K562 (cell line): ENCODE measurements at regions not wholly inside any gene's neighbourhood (a gene's known extent, or its start where the extent isn't known, plus 50 kb on each side); places are given as distances from the start of the nearest gene placed in this dataset.

ENCODE experiments used
- ATAC-seq: fragments of 200-7000 bp; cut with Tn5 transposase; 3 replicates; pipeline ENCODE4 v1.9.1; 2020; ENCODE audit warnings: moderate library complexity
- BruUV-seq: library from RNA; stranded (reverse); fragments of 400-500 nt; replicated peaks from 2 replicates; lab custom pipeline; 2021; lab: Mats Ljungman, UMichigan
- CTCF ChIA-PET: fragments of 300-600 bp; formaldehyde crosslinking; extraction: SDS; loops from one replicate; lab custom pipeline; 2021; ENCODE audit warnings: low intra/inter-chr PET ratio; lab: Yijun Ruan, JAX
- POLR2A ChIA-PET: fragments of 300-600, 350-650 bp; sonication (Branson Sonifier 250); formaldehyde crosslinking; extraction: SDS; loops from one replicate; lab custom pipeline; 2021; ENCODE audit warnings: antibody characterized with exemption, inconsistent platforms; lab: Yijun Ruan, JAX
- DNase-seq, 4 experiments: peaks; one replicate each; pipeline versions ENCODE4 v3.0.0 to v3.0.0-alpha.2; 2011 to 2018; ENCODE audit warnings: low spot score in 3 of 4, mixed read lengths in 3 of 4; ENCODE audit errors: extremely low read depth in 1 of 4
- FAIRE-seq: peaks from 2 replicates; lab custom pipeline; 2011; peaks lifted over from hg19 to GRCh38; lab: Jason Lieb, UNC
- H2AFZ ChIP-seq: 2 replicates; pipeline ENCODE4 v1.6.0; 2011; ENCODE audit warnings: low read depth, low read length, control low read depth, inconsistent platforms
- H3K27ac ChIP-seq: fragments of 200-600 bp; 3 replicates; pipeline ENCODE4 v1.8.0; 2011; ENCODE audit warnings: low read depth, mild to moderate bottlenecking, control low read depth, inconsistent platforms, low read length, moderate library complexity, mixed read lengths; ENCODE audit errors: extremely low read depth
- H3K27me3 ChIP-seq, 2 experiments: fragments of 300-600 bp in 1 of 2; 2 replicates in 1 of 2; 3 replicates in 1 of 2; pipeline versions ENCODE4 v1.6.0 to v1.8.0; 2011; ENCODE audit warnings: inconsistent platforms in 2 of 2, low read length in 2 of 2, mild to moderate bottlenecking in 1 of 2, mixed read lengths in 1 of 2, moderate library complexity in 1 of 2; ENCODE audit not compliant: control insufficient read depth in 2 of 2, insufficient read depth in 2 of 2
- H3K36me3 ChIP-seq: fragments of 300-600 bp; 3 replicates; pipeline ENCODE4 v1.8.0; 2011; ENCODE audit warnings: mild to moderate bottlenecking, low read length, inconsistent platforms; ENCODE audit not compliant: control insufficient read depth, insufficient read depth
- H3K4me1 ChIP-seq, 2 experiments: fragments of 200-600 bp in 1 of 2; replicated peaks in 1 of 2; 2 replicates in 1 of 2; 3 replicates in 1 of 2; pipeline versions ENCODE4 v1.5.1 to v1.8.0; 2011; ENCODE audit warnings: inconsistent platforms in 2 of 2, low read length in 2 of 2, mild to moderate bottlenecking in 1 of 2, mixed read lengths in 1 of 2, moderate library complexity in 1 of 2; ENCODE audit not compliant: control insufficient read depth in 2 of 2, insufficient read depth in 2 of 2
- H3K4me2 ChIP-seq: 2 replicates; pipeline ENCODE4 v1.6.1; 2011; ENCODE audit warnings: low read length, control low read depth, inconsistent platforms, mixed read lengths; ENCODE audit not compliant: insufficient read depth
- H3K4me3 ChIP-seq: fragments of 200-600 bp; sonication (generic), shearing (Covaris generic); 2 replicates; pipeline ENCODE4 v1.5.1; 2016; ENCODE audit warnings: control low read depth, inconsistent platforms
- H3K79me2 ChIP-seq: fragments of 200-600 bp; 3 replicates; pipeline ENCODE4 v1.8.0; 2011; ENCODE audit warnings: low read length, inconsistent platforms; ENCODE audit not compliant: control insufficient read depth, insufficient read depth
- H3K9ac ChIP-seq, 2 experiments: 2 replicates each; pipeline versions ENCODE4 v1.6.0 to v1.6.1; 2011; ENCODE audit warnings: low read depth in 2 of 2, low read length in 2 of 2, control low read depth in 1 of 2, inconsistent platforms in 1 of 2, mild to moderate bottlenecking in 1 of 2, mixed read lengths in 1 of 2; ENCODE audit not compliant: insufficient read depth in 1 of 2
- H3K9me1 ChIP-seq: one replicate; pipeline ENCODE4 v1.6.0; 2011; ENCODE audit warnings: inconsistent platforms, mild to moderate bottlenecking, low read length, moderate library complexity; ENCODE audit not compliant: control insufficient read depth, insufficient read depth
- H3K9me3 ChIP-seq: replicated peaks from 2 replicates; pipeline ENCODE4 v1.5.1; 2011; ENCODE audit warnings: low read depth, low read length, inconsistent platforms; ENCODE audit not compliant: control insufficient read depth, insufficient read depth
- H4K20me1 ChIP-seq: replicated peaks from 2 replicates; pipeline ENCODE4 v1.6.1; 2011; ENCODE audit warnings: low read length, inconsistent platforms, mixed read lengths; ENCODE audit not compliant: control insufficient read depth, insufficient read depth
- FOSL1 ChIP-seq: fragments of 200-800 bp; sonication (Bioruptor generic); conservative IDR thresholded peaks from 2 replicates; pipeline ENCODE4 v1.6.1; 2016; ENCODE audit warnings: missing genetic modification characterization, missing compliant biosample characterization
- FOXJ3 ChIP-seq: sonication (generic); formaldehyde crosslinking; IDR thresholded peaks from 2 replicates; pipeline ENCODE4 v1.4.0; 2020; ENCODE audit warnings: mild to moderate bottlenecking, missing genetic modification reagents
- GABPB1 ChIP-seq: sonication (generic); formaldehyde crosslinking; IDR thresholded peaks from 2 replicates; pipeline ENCODE4 v1.8.0; 2022; ENCODE audit warnings: mild to moderate bottlenecking, missing genetic modification reagents
- MCM3 ChIP-seq: fragments of 450-650 bp; IDR thresholded peaks from 2 replicates; pipeline ENCODE4 v1.6.1; 2016
- MCM7 ChIP-seq, 2 experiments: fragments of 450-650 bp; IDR thresholded peaks; 2 replicates each; pipeline ENCODE4 v1.6.1; 2016 to 2018
- RBM22 ChIP-seq: fragments of 200-400 bp; formaldehyde crosslinking; IDR thresholded peaks from 2 replicates; pipeline ENCODE4 v1.6.1; 2018; ENCODE audit warnings: low read length, low read depth; ENCODE audit not compliant: poor library complexity, severe bottlenecking
- RFX1 ChIP-seq: fragments of 450-650 bp; IDR thresholded peaks from 2 replicates; pipeline ENCODE4 v1.6.1; 2016; ENCODE audit warnings: mild to moderate bottlenecking, moderate library complexity
- RFX5 ChIP-seq: IDR thresholded peaks from 2 replicates; pipeline ENCODE4 v1.6.1; 2011; ENCODE audit warnings: low read depth, mild to moderate bottlenecking, improper control_type of control experiment, low read length
- TCF7L2 ChIP-seq: fragments of 150-350 bp; IDR thresholded peaks from 2 replicates; pipeline ENCODE4 v1.6.1; 2016; ENCODE audit warnings: low read depth, mild to moderate bottlenecking, low read length, moderate library complexity
- ZNF780A ChIP-seq: fragments of 250-450 bp; sonication (Bioruptor Pico); IDR thresholded peaks from 2 replicates; pipeline ENCODE4 v1.5.0; 2021; ENCODE audit warnings: mild to moderate bottlenecking
- WGBS: fragments of 100-300 bp; shearing (Covaris generic); methylation state at CpG from one replicate; pipeline ENCODE4 v1.1.6; 2016; ENCODE audit warnings: low coverage, mixed read lengths; ENCODE audit not compliant: insufficient coverage; ENCODE audit errors: missing lambda C conversion rate; 5-methylcytosine and 5-hydroxymethylcytosine counted together
- in situ Hi-C: fragments of 300-500 bp; cut with MboI; formaldehyde crosslinking; loops from 4 replicates; pipeline ENCODE4 v1.15.0; 2018; ENCODE audit warnings: inconsistent platforms, mixed read lengths
- intact Hi-C: fragments of 100-400 bp; cut with micrococcal nuclease; formaldehyde crosslinking; loops from 2 replicates; pipeline ENCODE4 v1.14.2; 2022
- TF ChIP-seq, protein P1 (sequence below): fragments of 450-650 bp; IDR thresholded peaks from 2 replicates; pipeline ENCODE4 v1.6.1; 2018; ENCODE audit warnings: mild to moderate bottlenecking, low read depth; ENCODE audit not compliant: partially characterized antibody
- TF ChIP-seq, protein P2 (sequence below): fragments of 450-650 bp; IDR thresholded peaks from 2 replicates; pipeline ENCODE4 v1.6.1; 2016; ENCODE audit warnings: antibody characterized with exemption

DNA sequence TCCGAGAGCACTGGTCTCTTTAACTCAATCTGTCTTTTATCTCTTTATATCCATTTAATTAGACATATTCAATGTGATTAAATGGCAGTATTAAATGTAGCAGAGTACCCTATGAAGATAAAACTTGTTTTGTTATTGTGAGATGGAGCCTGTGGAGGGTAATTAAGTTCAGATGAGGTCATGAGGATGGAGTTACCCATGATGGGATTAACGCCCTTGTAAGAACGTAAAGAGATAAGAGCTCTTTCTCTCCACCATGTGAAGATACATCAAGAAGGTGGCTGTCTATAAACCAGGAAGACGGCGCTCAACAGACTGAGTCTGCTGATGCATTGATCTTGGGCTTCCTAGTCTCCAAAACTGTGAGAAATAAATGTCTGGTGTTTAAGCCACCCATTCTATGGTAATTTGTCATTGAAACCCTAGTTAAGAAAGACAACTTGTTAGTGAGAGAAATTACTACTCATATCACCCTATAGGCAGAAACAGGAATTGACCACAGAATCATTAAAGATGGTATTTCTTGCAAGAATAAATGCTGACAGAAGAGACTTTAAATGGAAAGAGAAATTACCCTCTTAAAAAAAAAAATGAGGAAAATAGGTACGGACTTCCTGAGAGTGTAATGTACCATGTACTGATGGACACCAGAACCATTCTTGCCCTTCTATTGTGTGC is 738.7 kb upstream of the CHAC2 start:
- Histone ChIP-seq H4K20me1 (no peaks in the 10 kb centered on the region), H3K9ac (no peak overlapping the region), H3K9me1 (no peaks in the 10 kb centered on the region), H3K79me2 (no peaks in the 10 kb centered on the region), H2AFZ (no peak overlapping the region), H3K9me3 (no peaks in the 10 kb centered on the region), H3K27ac (no peak overlapping the region), H3K4me2 (no peak overlapping the region), H3K4me1 (no peaks in the 10 kb centered on the region), H3K4me3 (no peak overlapping the region), H3K27me3 (no peaks in the 10 kb centered on the region), H3K36me3 (no peaks in the 10 kb centered on the region)
- CTCF ChIA-PET, result no interaction called here
- intact Hi-C loops (no loop called here), in situ Hi-C loops (no loop called here)
- DNase-seq, result no peak
- TF ChIP-seq MCM7 (IDR thresholded peaks at IDR 0.05) (no peak), RBM22 (no peak), RFX1 (no peak), ZNF780A (CRISPR knock-in tag) (no peak), TCF7L2 (no peak), MCM3 (no peak), FOXJ3 (CRISPR knock-in tag) (no peak), RFX5 (no peak), FOSL1 (tag) (no peak), GABPB1 (CRISPR knock-in tag) (no peak)
- TF ChIP-seq, protein P1, sequence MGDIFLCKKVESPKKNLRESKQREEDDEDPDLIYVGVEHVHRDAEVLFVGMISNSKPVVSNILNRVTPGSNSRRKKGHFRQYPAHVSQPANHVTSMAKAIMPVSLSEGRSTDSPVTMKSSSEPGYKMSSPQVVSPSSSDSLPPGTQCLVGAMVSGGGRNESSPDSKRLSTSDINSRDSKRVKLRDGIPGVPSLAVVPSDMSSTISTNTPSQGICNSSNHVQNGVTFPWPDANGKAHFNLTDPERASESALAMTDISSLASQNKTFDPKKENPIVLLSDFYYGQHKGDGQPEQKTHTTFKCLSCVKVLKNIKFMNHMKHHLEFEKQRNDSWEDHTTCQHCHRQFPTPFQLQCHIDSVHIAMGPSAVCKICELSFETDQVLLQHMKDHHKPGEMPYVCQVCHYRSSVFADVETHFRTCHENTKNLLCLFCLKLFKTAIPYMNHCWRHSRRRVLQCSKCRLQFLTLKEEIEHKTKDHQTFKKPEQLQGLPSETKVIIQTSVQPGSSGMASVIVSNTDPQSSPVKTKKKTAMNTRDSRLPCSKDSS, result no peak
- TF ChIP-seq, protein P2, sequence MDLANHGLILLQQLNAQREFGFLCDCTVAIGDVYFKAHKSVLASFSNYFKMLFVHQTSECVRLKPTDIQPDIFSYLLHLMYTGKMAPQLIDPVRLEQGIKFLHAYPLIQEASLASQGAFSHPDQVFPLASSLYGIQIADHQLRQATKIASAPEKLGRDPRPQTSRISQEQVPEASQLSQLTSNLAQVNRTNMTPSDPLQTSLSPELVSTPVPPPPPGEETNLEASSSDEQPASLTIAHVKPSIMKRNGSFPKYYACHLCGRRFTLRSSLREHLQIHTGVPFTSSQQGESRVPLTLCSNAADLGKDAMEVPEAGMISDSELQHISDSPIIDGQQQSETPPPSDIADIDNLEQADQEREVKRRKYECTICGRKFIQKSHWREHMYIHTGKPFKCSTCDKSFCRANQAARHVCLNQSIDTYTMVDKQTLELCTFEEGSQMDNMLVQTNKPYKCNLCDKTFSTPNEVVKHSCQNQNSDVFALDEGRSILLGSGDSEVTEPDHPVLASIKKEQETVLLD, result no peak
- no TSS peak for BruUV-seq
- 4% methylated on average over 6 of the region's 6 CpGs for WGBS
- FAIRE-seq, result no peak
- no peak for ATAC-seq
- POLR2A ChIA-PET, result no interaction called here
